ENCODE measurements at regions not wholly inside any gene's neighbourhood (a gene's known extent, or its start where the extent isn't known, plus 50 kb on each side); places are given as distances from the start of the nearest gene placed in this dataset.
A peak's percentile ranks its signal among the peaks of the same experiment; 100 is the strongest.

DNA sequence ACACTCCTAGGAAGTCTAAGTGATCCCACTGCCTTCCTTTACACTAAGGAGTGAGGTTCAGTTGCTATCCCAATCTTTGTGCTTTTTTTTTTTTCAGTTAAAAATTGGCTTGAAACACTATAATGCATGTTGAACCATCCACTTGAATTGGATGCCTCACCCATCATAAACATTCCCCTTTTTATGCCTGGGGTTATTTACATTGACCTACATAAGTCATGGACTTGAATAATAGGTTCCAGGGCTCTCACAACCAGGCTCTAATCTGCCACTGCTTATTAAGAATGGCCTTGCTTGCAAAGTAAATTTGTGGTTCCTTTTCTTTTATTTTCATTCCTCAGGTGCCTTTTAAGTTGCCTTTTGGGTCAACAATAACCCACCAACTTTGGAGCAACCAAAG, 236.1 kb upstream of the MEIS1 start:
- Histone ChIP-seq H3K4me3 (no peak overlapping the region), H3K27ac (no peak overlapping the region), H3K36me3 (no peaks in the 10 kb centered on the region), H3K27me3 (no peaks in the 10 kb centered on the region), H3K9me3 (no peaks in the 10 kb centered on the region), H3K4me1 (no peaks in the 10 kb centered on the region)
- intact Hi-C loops (cut with DNase I; ENCODE audit: low total_unique reads) = no loop called here
- in situ Hi-C loops (cut with MboI; ENCODE audit: low pct_ligation_motif_present in 1 of 4, low pct_unique_long_range_greater_than_20kb in 1 of 4, low sequenced_read_pairs in 3 of 4) = no loop called here
- TF ChIP-seq POLR2AphosphoS5 (IDR thresholded peaks at IDR 0.05) = no peak
- TF ChIP-seq EP300 (IDR thresholded peaks at IDR 0.05; ENCODE audit: low read depth) = no peak
- TF ChIP-seq, protein P1, sequence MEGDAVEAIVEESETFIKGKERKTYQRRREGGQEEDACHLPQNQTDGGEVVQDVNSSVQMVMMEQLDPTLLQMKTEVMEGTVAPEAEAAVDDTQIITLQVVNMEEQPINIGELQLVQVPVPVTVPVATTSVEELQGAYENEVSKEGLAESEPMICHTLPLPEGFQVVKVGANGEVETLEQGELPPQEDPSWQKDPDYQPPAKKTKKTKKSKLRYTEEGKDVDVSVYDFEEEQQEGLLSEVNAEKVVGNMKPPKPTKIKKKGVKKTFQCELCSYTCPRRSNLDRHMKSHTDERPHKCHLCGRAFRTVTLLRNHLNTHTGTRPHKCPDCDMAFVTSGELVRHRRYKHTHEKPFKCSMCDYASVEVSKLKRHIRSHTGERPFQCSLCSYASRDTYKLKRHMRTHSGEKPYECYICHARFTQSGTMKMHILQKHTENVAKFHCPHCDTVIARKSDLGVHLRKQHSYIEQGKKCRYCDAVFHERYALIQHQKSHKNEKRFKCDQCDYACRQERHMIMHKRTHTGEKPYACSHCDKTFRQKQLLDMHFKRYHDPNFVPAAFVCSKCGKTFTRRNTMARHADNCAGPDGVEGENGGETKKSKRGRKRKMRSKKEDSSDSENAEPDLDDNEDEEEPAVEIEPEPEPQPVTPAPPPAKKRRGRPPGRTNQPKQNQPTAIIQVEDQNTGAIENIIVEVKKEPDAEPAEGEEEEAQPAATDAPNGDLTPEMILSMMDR (IDR thresholded peaks at IDR 0.05) = no peak
- TF ChIP-seq POLR2A (IDR thresholded peaks at IDR 0.05) = no peak
- no peak for DNase-seq

DNA sequence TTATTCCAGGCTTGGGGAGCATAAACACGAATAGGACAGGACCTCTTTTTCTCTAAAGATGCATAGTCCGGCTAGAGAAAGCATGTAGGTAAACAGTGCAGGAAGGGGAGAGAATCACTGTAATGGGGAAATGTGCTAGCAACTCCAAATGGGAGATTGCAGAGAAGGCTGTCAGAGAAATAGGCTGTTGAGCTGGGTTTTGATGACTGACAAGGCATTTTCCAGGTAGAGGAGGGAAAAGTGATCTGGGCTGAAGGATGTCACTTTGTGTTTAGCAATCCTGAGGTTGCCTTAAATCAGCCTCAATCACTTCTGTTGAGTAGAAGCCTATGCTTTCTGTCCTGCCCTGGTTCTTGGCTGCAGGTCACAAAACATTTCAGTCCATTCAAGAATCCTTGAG, 242.0 kb upstream of the MEIS1 start:
- WGBS, 2 donors (ENCODE audit: low coverage in 1 of 2) = 60 to 73% methylated on average over 2 of the region's 2 CpGs
- Histone ChIP-seq H3K36me3 (no peaks in the 10 kb centered on the region), H3K9me3 (no peaks in the 10 kb centered on the region), H3K4me3 (no peak overlapping the region), H3K27me3 (no peaks in the 10 kb centered on the region), H3K4me1 (no peaks in the 10 kb centered on the region), H3K27ac (no peak overlapping the region)
- in situ Hi-C loops (cut with MboI; ENCODE audit: low pct_ligation_motif_present in 1 of 4, low pct_unique_long_range_greater_than_20kb in 1 of 4, low sequenced_read_pairs in 3 of 4) (no loop called here), intact Hi-C loops (cut with DNase I; ENCODE audit: low total_unique reads) (no loop called here)
- TF ChIP-seq, protein P1 (IDR thresholded peaks at IDR 0.05) = no peak
- no peak for TF ChIP-seq POLR2AphosphoS5 (IDR thresholded peaks at IDR 0.05)
- TF ChIP-seq POLR2A (IDR thresholded peaks at IDR 0.05) = no peak
- no peak for TF ChIP-seq EP300 (IDR thresholded peaks at IDR 0.05; ENCODE audit: low read depth)
- no peak for DNase-seq

DNA sequence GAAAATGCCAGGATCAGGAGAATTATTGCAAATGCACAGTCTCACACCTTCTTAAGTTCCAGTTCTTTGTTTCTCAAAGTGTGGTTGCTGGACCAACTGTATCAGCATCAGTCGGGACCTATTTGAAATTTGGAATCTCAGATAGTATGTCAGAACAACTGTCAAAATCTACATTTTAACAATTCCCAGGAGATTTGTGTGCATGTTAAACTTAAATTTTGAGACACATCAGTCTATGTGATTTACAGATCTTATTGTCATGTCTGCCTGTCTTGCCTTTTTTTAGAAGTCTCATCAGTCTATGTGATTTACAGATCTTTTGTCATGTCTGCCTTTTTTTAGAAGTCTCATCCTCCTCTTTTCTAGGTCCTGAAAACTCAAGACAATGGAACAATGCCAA, 243.6 kb upstream of the MEIS1 start:
- TF ChIP-seq EP300 (IDR thresholded peaks at IDR 0.05; ENCODE audit: low read depth) (no peak), POLR2A (IDR thresholded peaks at IDR 0.05) (no peak), POLR2AphosphoS5 (IDR thresholded peaks at IDR 0.05) (no peak)
- TF ChIP-seq, protein P1 (IDR thresholded peaks at IDR 0.05) = no peak
- no peaks in the 10 kb centered on the region for H3K27me3 ChIP-seq
- in situ Hi-C loops (cut with MboI; ENCODE audit: low pct_ligation_motif_present in 1 of 4, low pct_unique_long_range_greater_than_20kb in 1 of 4, low sequenced_read_pairs in 3 of 4) (no loop called here), intact Hi-C loops (cut with DNase I; ENCODE audit: low total_unique reads) (no loop called here)
- no peak overlapping the region for H3K4me3 ChIP-seq
- no peaks in the 10 kb centered on the region for H3K36me3 ChIP-seq
- WGBS, 2 donors (ENCODE audit: low coverage in 1 of 2) = 71 to 85% methylated on average over 1 of the region's 1 CpG
- no peaks in the 10 kb centered on the region for H3K9me3 ChIP-seq
- no peaks in the 10 kb centered on the region for H3K4me1 ChIP-seq
- H3K27ac ChIP-seq = no peak overlapping the region
- DNase-seq = no peak

DNA sequence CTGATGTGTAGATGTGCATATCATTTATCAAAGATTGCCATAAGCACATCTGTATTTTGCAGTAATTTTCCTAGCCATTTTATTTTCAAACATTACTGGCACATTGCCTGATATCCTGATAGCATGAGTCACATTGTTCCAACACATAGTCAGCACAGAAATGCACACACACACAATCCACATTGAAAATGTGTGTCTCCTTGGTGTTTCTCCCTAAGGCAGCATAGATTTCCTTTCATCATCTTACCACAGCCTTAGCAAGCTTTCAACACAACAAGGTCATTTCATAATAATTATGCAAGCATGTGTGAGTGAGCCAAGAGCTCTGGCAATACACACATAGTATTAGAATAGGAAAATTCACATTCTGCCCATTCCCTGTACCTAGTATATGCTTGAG, 245.4 kb upstream of the MEIS1 start:
- no peaks in the 10 kb centered on the region for H3K9me3 ChIP-seq
- in situ Hi-C loops (cut with MboI; ENCODE audit: low pct_ligation_motif_present in 1 of 4, low pct_unique_long_range_greater_than_20kb in 1 of 4, low sequenced_read_pairs in 3 of 4) (no loop called here), intact Hi-C loops (cut with DNase I; ENCODE audit: low total_unique reads) (no loop called here)
- TF ChIP-seq POLR2AphosphoS5 (IDR thresholded peaks at IDR 0.05) (peak in 1 of 3 donors; percentile 39), POLR2A (IDR thresholded peaks at IDR 0.05) (no peak)
- no peak overlapping the region for H3K4me3 ChIP-seq
- no peaks in the 10 kb centered on the region for H3K4me1 ChIP-seq
- H3K36me3 ChIP-seq = no peaks in the 10 kb centered on the region
- DNase-seq = no peak
- no peak overlapping the region for H3K27ac ChIP-seq
- no peaks in the 10 kb centered on the region for H3K27me3 ChIP-seq

DNA sequence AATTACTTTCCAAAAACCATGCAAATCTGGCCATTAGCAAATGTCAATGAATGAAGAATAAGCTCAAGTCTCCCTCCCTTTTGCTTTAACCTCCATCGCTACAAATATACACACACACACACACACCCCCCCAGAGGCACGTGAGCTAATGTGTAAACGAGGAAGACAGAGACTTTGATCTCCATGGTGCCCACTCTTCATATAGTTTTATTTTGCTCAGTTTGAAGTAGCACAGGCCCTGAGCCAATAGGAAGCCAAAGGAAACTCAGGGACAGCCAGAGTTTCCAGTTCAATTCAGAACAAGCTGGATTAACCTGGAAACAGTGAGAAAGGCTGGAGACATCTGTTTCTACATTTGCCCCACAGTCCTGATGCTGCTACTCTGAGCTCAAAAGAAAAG, 248.4 kb upstream of the MEIS1 start:
- intact Hi-C loops (cut with DNase I; ENCODE audit: low total_unique reads) = no loop called here
- in situ Hi-C loops (cut with MboI; ENCODE audit: low pct_ligation_motif_present in 1 of 4, low pct_unique_long_range_greater_than_20kb in 1 of 4, low sequenced_read_pairs in 3 of 4) = no loop called here
- DNase-seq = no peak
- Histone ChIP-seq H3K4me1 (no peaks in the 10 kb centered on the region), H3K9me3 (no peaks in the 10 kb centered on the region), H3K27me3 (no peaks in the 10 kb centered on the region), H3K36me3 (no peaks in the 10 kb centered on the region), H3K27ac (no peak overlapping the region), H3K4me3 (no peak overlapping the region)
- WGBS, 2 donors (ENCODE audit: low coverage in 1 of 2) = 36% methylated on average over 3 of the region's 3 CpGs; no CpG with 5 or more reads in 1 of the 2 donors
- TF ChIP-seq POLR2AphosphoS5 (IDR thresholded peaks at IDR 0.05) = no peak
- TF ChIP-seq, protein P1 (IDR thresholded peaks at IDR 0.05) = no peak
- TF ChIP-seq EP300 (IDR thresholded peaks at IDR 0.05; ENCODE audit: low read depth) = no peak
- TF ChIP-seq POLR2A (IDR thresholded peaks at IDR 0.05) = no peak
